ENCODE measurements at regions not wholly inside any gene's neighbourhood (a gene's known extent, or its start where the extent isn't known, plus 50 kb on each side); places are given as distances from the start of the nearest gene placed in this dataset.

- no peak overlapping the region for H3K27ac ChIP-seq (ENCODE audit: insufficient read depth, low read length)
- no peak for TF ChIP-seq CTCF (conservative IDR thresholded peaks at IDR 0.05 in 1 of 2, IDR thresholded peaks at IDR 0.05 in 1 of 2; ENCODE audit: low read depth in 1 of 2, low read length in 2 of 2)
- no peak for TF ChIP-seq EZH2 (IDR thresholded peaks at IDR 0.05; ENCODE audit: low read length, missing control alignments)
- no peaks in the 10 kb centered on the region for H3K9me3 ChIP-seq (ENCODE audit: control insufficient read depth, insufficient read depth, low read depth, low read length)
- H3K79me2 ChIP-seq (ENCODE audit: control insufficient read depth, insufficient read depth, low read length), result no peaks in the 10 kb centered on the region
- H3K4me2 ChIP-seq (ENCODE audit: extremely low read depth, insufficient read depth, low read length), result no peak overlapping the region
- H3K36me3 ChIP-seq (ENCODE audit: control insufficient read depth, insufficient read depth, low read length), result no peaks in the 10 kb centered on the region
- DNase-seq (ENCODE audit: low read depth in 2 of 2), result no peak
- H2AFZ ChIP-seq (ENCODE audit: low read length), result no peak overlapping the region
- H3K4me3 ChIP-seq (replicated peaks in 1 of 4; ENCODE audit: control extremely low read depth in 1 of 4, insufficient read depth in 1 of 4, low read depth in 3 of 4, low read length in 4 of 4), result no peak overlapping the region
- H3K9ac ChIP-seq (ENCODE audit: insufficient read depth, low read length), result no peak overlapping the region
- no peaks in the 10 kb centered on the region for H4K20me1 ChIP-seq (ENCODE audit: control insufficient read depth, extremely low read depth, insufficient read depth, low read length)
- no peaks in the 10 kb centered on the region for H3K27me3 ChIP-seq (ENCODE audit: control insufficient read depth, insufficient read depth, low read length)
- H3K4me1 ChIP-seq (ENCODE audit: control insufficient read depth, extremely low read depth, insufficient read depth, low read length), result no peaks in the 10 kb centered on the region
Measured at GRCh38 chr12:90423965-90424364, 531.0 kb downstream of the CCER1 start.

GRCh38 chr12:90410962-90411361 is 544.0 kb downstream of the CCER1 start:
- H3K4me2 ChIP-seq (ENCODE audit: extremely low read depth, insufficient read depth, low read length), result no peak overlapping the region
- no peaks in the 10 kb centered on the region for H3K79me2 ChIP-seq (ENCODE audit: control insufficient read depth, insufficient read depth, low read length)

GRCh38 chr12:90407841-90408240 is 547.1 kb downstream of the CCER1 start:
- DNase-seq (ENCODE audit: low read depth in 2 of 2), result no peak
- H3K4me1 ChIP-seq (ENCODE audit: control insufficient read depth, extremely low read depth, insufficient read depth, low read length), result no peaks in the 10 kb centered on the region
- H4K20me1 ChIP-seq (ENCODE audit: control insufficient read depth, extremely low read depth, insufficient read depth, low read length), result no peaks in the 10 kb centered on the region
- no peak overlapping the region for H2AFZ ChIP-seq (ENCODE audit: low read length)
- no peak overlapping the region for H3K4me3 ChIP-seq (replicated peaks in 1 of 4; ENCODE audit: control extremely low read depth in 1 of 4, insufficient read depth in 1 of 4, low read depth in 3 of 4, low read length in 4 of 4)
- no peaks in the 10 kb centered on the region for H3K36me3 ChIP-seq (ENCODE audit: control insufficient read depth, insufficient read depth, low read length)
- no peak overlapping the region for H3K27ac ChIP-seq (ENCODE audit: insufficient read depth, low read length)
- H3K79me2 ChIP-seq (ENCODE audit: control insufficient read depth, insufficient read depth, low read length), result no peaks in the 10 kb centered on the region
- H3K4me2 ChIP-seq (ENCODE audit: extremely low read depth, insufficient read depth, low read length), result no peak overlapping the region
- TF ChIP-seq EZH2 (IDR thresholded peaks at IDR 0.05; ENCODE audit: low read length, missing control alignments) (no peak), CTCF (conservative IDR thresholded peaks at IDR 0.05 in 1 of 2, IDR thresholded peaks at IDR 0.05 in 1 of 2; ENCODE audit: low read depth in 1 of 2, low read length in 2 of 2) (no peak)
- H3K9me3 ChIP-seq (ENCODE audit: control insufficient read depth, insufficient read depth, low read depth, low read length), result no peaks in the 10 kb centered on the region
- no peaks in the 10 kb centered on the region for H3K27me3 ChIP-seq (ENCODE audit: control insufficient read depth, insufficient read depth, low read length)
- H3K9ac ChIP-seq (ENCODE audit: insufficient read depth, low read length), result no peak overlapping the region

More at GRCh38 chr12:90410962-90411361, 544.0 kb downstream of the CCER1 start:
- DNase-seq (ENCODE audit: low read depth in 2 of 2), result no peak
- Histone ChIP-seq H3K9me3 (ENCODE audit: control insufficient read depth, insufficient read depth, low read depth, low read length) (no peaks in the 10 kb centered on the region), H3K4me3 (replicated peaks in 1 of 4; ENCODE audit: control extremely low read depth in 1 of 4, insufficient read depth in 1 of 4, low read depth in 3 of 4, low read length in 4 of 4) (no peak overlapping the region), H3K27ac (ENCODE audit: insufficient read depth, low read length) (no peak overlapping the region), H3K9ac (ENCODE audit: insufficient read depth, low read length) (no peak overlapping the region), H3K36me3 (ENCODE audit: control insufficient read depth, insufficient read depth, low read length) (no peaks in the 10 kb centered on the region), H3K4me1 (ENCODE audit: control insufficient read depth, extremely low read depth, insufficient read depth, low read length) (no peaks in the 10 kb centered on the region), H4K20me1 (ENCODE audit: control insufficient read depth, extremely low read depth, insufficient read depth, low read length) (no peaks in the 10 kb centered on the region), H3K27me3 (ENCODE audit: control insufficient read depth, insufficient read depth, low read length) (no peaks in the 10 kb centered on the region), H2AFZ (ENCODE audit: low read length) (no peak overlapping the region)
- TF ChIP-seq CTCF (conservative IDR thresholded peaks at IDR 0.05 in 1 of 2, IDR thresholded peaks at IDR 0.05 in 1 of 2; ENCODE audit: low read depth in 1 of 2, low read length in 2 of 2) (no peak), EZH2 (IDR thresholded peaks at IDR 0.05; ENCODE audit: low read length, missing control alignments) (no peak)
